SJSA1 (cell line): ENCODE measurements at regions not wholly inside any gene's neighbourhood (a gene's known extent, or its start where the extent isn't known, plus 50 kb on each side); places are given as distances from the start of the nearest gene placed in this dataset.
"Not testable (repeated sequence)": the region's sequence is repeated elsewhere in the genome, so short reads cannot be mapped to it uniquely, and the experiment has no call there.

Experiments used
- DNase-seq, 2 experiments: peaks; one replicate each; pipeline ENCODE4 v3.0.0-alpha.2; 2015 to 2020; ENCODE audit warnings: low spot score in 2 of 2, low read depth in 1 of 2
- H3K27ac ChIP-seq: fragments of 250-450 bp; sonication (Bioruptor Pico); 2 replicates; pipeline ENCODE4 v1.5.1; 2020; ENCODE audit warnings: mild to moderate bottlenecking, moderate library complexity
- H3K27me3 ChIP-seq: fragments of 250-450 bp; sonication (Bioruptor Pico); replicated peaks from 2 replicates; pipeline ENCODE4 v1.5.1; 2020; ENCODE audit warnings: mild to moderate bottlenecking, moderate library complexity
- H3K36me3 ChIP-seq: fragments of 250-450 bp; sonication (Bioruptor Pico); 2 replicates; pipeline ENCODE4 v1.5.1; 2020; ENCODE audit warnings: mild to moderate bottlenecking
- H3K4me1 ChIP-seq: fragments of 250-450 bp; sonication (Bioruptor Pico); replicated peaks from 2 replicates; pipeline ENCODE4 v1.6.1; 2021; ENCODE audit warnings: mild to moderate bottlenecking
- H3K4me3 ChIP-seq: fragments of 250-450 bp; sonication (Bioruptor Pico); 2 replicates; pipeline ENCODE4 v1.5.1; 2020; ENCODE audit warnings: mild to moderate bottlenecking
- H3K9me3 ChIP-seq: fragments of 250-450 bp; sonication (Bioruptor Pico); replicated peaks from 2 replicates; pipeline ENCODE4 v1.5.1; 2020; ENCODE audit warnings: mild to moderate bottlenecking

DNA sequence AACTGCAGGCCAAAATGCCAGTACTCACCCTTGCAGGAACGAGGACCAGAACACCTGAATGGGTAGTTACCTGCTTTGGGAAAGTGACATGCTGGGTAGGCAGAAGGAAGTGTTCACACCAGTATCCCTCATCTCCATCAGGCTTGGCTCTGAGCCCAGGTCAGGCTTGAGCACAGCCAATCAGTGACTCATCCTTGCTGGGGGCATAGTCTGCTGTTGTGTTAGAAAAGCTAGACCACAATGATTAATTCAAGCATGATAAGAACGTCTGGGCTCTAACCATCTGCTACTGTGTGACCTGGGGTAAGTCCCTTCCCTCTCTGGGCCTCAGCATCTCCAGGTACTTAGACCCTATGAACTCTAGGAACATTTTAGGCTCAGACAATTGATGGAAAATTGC, 450.4 kb downstream of the MIAT start:
- Histone ChIP-seq H3K4me3 (no peak overlapping the region), H3K27me3 (no peaks in the 10 kb centered on the region), H3K27ac (no peak overlapping the region; the same call in 1 of the 2 replicates), H3K9me3 (no peaks in the 10 kb centered on the region), H3K36me3 (no peaks in the 10 kb centered on the region), H3K4me1 (peaks cover 74% of the 10 kb centered on the region)
- DNase-seq, result peak; percentile 90 to 94

DNA sequence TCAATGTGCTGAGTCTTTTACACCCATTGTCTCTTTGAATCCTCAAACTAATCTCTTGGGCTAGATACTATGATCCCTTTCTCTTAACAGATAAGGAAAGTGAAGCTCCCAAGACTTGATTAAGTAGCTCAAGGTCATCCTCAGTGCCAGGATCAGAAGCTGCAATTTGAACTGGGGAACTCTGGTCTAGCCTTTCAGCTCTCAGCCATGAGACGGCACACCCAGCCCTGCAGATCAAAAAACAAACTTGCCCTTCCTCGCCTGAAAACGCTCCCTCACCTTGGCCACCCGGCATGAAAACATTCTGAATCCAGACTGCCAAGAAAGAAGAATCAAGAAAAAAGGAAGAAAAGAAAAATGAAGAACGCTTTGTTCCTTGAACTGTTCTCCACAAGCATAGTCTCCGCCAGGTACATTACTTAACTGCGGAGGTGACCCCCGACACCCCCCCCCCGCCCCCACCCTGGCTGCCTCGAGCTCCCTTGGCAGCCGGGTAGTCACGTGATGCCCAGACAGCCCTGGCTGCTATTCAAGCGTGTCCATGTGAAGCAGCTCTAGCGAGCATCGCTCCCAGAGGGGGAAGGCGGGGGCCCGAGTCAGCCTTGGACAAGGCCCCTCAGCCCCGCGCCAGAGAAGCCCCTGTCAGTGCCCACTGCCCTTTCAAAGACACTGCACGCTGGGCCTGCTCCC, 451.2 kb downstream of the MIAT start:
- Histone ChIP-seq H3K36me3 (no peaks in the 10 kb centered on the region), H3K27ac (peak overlapping the region; percentile 26; the same call in 1 of the 2 replicates), H3K9me3 (no peaks in the 10 kb centered on the region), H3K4me3 (no peak overlapping the region), H3K4me1 (peaks cover 81% of the 10 kb centered on the region), H3K27me3 (no peaks in the 10 kb centered on the region)
- DNase-seq, result no peak

DNA sequence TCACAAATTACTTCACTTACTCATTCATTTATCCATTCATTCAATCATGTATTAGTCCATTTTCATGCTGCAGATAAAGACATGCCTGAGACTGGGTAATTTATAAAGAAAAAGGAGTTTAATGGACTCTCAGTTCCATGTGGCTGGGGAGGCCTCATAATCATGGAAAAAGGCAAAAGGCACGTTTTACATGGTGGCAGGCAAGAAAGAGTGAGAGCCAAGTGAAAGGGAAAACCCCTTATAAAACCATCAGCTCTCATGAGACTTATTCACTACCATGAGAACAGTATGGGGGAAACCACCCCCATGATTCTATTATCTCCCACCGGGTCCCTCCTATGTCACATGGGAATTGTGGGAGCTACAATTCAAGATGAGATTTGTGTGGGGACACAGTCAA, 452.0 kb downstream of the MIAT start:
- peaks cover 89% of the 10 kb centered on the region for H3K4me1 ChIP-seq
- not testable (repeated sequence) for H3K36me3 ChIP-seq, H3K27me3 ChIP-seq, H3K9me3 ChIP-seq, H3K4me3 ChIP-seq, DNase-seq, H3K27ac ChIP-seq

DNA sequence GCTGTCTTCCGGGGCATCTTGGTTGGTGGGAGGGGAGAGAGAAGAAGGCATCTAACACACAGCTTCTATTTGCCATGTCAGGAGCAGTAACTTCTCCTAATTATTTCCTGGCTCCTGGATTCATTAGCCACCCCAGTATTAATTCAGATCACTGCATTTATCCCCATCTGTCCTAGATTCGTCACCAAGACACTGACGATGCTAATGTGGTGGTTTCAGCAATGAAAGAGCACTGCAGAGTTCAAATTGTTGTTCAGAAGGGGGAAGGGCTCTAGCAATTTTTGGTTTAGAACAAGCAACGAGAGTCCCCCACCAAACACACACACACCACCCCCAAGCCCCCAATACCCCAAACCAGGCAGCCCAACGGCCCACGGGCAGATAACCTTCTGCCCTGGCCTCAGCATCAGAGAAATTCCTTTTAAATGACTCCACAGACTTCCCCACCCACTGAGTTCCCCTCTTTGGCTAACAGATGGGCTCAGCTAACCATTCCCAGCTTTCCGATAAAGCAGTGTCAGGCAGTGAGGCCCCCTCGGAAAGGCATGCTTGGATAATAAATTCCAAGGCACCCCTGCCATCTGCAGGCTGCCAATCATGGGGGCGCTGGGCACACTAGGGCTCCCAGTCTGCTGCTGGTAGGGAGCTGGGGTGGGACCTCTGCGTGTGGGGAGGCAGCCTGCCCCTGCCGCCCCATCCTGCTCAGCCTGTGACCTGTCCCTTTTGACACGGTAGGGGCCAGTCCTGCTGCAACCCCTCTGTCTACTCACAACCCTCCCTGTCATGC, 453.5 kb downstream of the MIAT start:
- H3K27ac ChIP-seq, result peak overlapping the region; percentile 83
- DNase-seq, result peak; percentile 82 to 87
- no peaks in the 10 kb centered on the region for H3K36me3 ChIP-seq
- peaks cover 87% of the 10 kb centered on the region for H3K4me1 ChIP-seq
- H3K4me3 ChIP-seq, result no peak overlapping the region
- H3K27me3 ChIP-seq, result no peaks in the 10 kb centered on the region
- H3K9me3 ChIP-seq, result no peaks in the 10 kb centered on the region

DNA sequence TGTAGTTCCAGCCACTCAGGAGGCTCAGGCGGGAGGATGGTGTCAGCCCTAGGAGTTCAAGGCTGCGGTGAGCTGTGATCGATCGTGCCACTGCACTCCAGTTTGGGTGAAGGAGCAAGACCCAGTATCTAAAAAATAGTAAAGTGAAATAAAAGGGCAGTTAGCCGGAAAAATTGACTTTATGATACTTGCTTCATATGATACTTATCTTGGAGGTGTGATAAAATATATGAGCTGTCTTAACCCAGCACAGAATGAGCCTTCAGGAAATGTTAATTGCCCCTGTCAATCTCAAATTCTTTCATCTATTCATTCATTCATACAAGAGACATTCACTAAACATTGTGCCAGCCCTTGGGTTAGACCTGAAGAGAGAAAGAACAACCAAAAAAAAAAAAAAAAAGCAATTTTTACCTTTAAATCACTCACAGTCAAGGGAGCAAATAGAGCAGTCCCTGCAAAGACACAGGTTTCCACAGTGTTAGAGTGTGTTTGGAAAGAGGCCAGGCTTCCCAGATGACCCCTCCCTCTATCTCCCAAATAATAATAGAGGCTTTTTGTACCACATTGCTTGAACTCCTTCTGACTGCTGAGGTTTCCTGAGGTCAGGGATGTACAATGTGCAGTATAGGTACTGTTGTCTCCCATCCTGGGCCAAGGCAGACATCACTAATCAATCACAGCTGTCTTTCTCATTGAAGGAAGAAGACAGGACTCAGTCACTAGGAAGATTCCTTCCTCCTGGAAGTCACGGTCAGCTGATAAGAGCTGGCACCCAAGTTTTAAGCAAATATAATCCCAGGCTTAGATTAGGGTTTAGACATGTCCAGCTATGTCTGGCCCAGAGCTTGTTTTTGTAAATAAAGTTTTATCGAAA, 454.6 kb downstream of the MIAT start:
- Histone ChIP-seq H3K9me3 (no peaks in the 10 kb centered on the region), H3K27ac (peak overlapping the region; percentile 83), H3K36me3 (no peaks in the 10 kb centered on the region), H3K4me3 (no peak overlapping the region), H3K27me3 (no peaks in the 10 kb centered on the region), H3K4me1 (peaks cover 88% of the 10 kb centered on the region)
- DNase-seq, result no peak

DNA sequence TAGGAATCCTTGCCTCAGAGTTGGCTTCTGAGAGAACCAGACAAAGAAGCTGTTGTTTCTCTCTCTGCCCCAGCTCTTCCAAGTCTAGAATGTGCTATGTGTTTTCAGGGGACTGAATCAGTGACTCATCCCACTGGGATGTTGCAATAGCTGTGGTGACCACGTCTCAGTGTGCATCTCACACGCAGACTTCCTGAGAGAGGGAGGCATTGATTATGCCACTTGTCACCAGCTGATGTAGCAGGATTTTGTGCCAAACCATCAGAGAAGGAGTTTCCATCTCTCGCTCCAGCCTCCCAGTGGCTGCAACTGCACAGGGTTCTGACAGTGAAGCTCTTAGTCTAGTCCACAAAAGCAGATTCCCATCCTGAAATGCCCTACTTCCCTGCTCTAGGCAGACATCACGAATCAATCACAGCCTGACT, 455.8 kb downstream of the MIAT start:
- H3K4me3 ChIP-seq, result no peak overlapping the region
- peak overlapping the region; percentile 83 for H3K27ac ChIP-seq
- peaks cover 76% of the 10 kb centered on the region for H3K4me1 ChIP-seq
- H3K36me3 ChIP-seq, result no peaks in the 10 kb centered on the region
- peak; percentile 89 to 91 for DNase-seq
- no peaks in the 10 kb centered on the region for H3K9me3 ChIP-seq
- no peaks in the 10 kb centered on the region for H3K27me3 ChIP-seq

DNA sequence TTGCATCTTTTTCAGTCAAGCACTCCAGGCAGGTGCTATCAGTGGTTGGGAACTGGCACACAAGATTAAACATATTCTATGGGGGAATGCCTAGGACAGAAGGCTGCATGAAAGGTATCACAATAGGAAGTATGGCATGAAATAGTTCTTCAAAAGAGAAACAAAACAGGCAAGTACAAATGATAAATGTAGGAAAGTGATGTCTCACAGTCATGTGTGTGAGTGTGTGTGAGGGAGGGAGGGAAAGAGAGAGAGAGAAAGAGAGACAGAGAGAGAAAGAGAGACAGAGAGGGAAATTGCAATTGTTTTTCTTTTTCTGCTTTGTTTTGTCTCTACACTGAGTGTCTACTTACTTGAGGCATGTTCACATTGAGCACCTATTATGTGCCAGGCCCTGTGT, 456.3 kb downstream of the MIAT start:
- no peaks in the 10 kb centered on the region for H3K27me3 ChIP-seq
- no peaks in the 10 kb centered on the region for H3K9me3 ChIP-seq
- H3K27ac ChIP-seq, result peak overlapping the region; percentile 83
- H3K4me3 ChIP-seq, result no peak overlapping the region
- DNase-seq, result no peak
- H3K4me1 ChIP-seq, result peaks cover 72% of the 10 kb centered on the region
- no peaks in the 10 kb centered on the region for H3K36me3 ChIP-seq

DNA sequence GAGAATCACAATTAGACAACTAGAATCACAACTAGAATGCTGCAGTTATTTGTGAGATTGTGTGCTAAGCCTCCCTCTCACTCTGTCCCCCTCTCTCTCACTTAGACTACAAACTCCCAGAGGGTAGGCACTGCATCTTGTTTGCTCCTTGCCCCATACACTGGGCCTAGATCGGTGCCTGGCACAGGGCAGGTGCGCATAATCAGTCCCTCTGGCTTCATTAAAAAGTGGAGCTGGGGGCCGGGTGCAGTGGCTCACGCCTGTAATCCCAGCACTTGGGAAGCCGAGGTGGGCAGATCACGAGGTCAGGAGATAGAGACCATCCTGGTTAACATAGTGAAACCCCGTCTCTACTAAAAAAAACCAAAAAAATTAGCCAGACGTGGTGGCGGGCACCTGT, 456.8 kb downstream of the MIAT start:
- Histone ChIP-seq H3K36me3 (no peaks in the 10 kb centered on the region), H3K27me3 (no peaks in the 10 kb centered on the region), H3K4me1 (peaks cover 68% of the 10 kb centered on the region), H3K9me3 (no peaks in the 10 kb centered on the region), H3K27ac (peak overlapping the region; percentile 83), H3K4me3 (no peak overlapping the region)
- DNase-seq, result no peak

DNA sequence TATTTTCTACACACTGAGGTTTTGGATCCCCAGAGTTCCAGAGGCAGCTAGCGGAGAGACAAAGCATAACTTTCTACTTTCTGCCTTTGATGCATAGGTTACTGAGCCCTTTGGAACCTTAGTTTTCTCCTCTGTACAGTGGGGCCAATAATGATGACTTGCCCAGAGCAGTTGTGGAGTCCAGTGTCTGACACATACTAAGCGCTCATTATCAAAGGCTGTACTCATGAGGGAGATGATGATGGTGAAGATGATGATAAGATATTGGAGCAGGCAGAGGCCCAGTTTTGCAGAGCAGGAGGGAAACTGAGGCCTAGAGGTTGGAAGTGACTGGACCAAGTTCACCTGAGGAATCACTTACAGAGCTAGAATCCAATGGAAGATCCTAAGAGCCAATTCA, 458.0 kb downstream of the MIAT start:
- no peak for DNase-seq
- Histone ChIP-seq H3K4me1 (peaks cover 58% of the 10 kb centered on the region), H3K27me3 (no peaks in the 10 kb centered on the region), H3K4me3 (no peak overlapping the region), H3K9me3 (no peaks in the 10 kb centered on the region), H3K36me3 (no peaks in the 10 kb centered on the region), H3K27ac (peak overlapping the region; percentile 88)

DNA sequence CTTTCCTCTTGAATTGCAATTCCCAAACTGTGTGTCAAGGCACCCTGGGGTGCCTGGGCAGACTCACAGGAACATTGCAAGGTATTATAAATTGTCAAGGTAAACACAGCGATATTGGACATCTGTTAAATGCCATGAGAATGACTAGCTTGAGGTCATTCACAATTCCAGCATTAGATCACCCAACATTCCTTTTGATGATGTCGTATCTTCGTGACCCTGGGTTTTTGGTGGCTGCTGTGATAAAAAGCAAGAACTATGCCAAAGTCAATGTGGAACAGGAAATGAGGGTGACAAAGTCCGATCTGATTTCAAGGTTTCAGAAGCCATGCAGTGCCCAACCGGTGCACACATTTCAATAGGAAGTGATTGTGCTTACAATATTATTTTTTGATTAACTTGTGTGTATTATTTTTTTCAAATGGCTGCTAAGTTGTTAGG, 458.4 kb downstream of the MIAT start:
- DNase-seq, result peak; percentile 72 to 89
- H3K27ac ChIP-seq, result peak overlapping the region; percentile 88
- H3K27me3 ChIP-seq, result no peaks in the 10 kb centered on the region

DNA sequence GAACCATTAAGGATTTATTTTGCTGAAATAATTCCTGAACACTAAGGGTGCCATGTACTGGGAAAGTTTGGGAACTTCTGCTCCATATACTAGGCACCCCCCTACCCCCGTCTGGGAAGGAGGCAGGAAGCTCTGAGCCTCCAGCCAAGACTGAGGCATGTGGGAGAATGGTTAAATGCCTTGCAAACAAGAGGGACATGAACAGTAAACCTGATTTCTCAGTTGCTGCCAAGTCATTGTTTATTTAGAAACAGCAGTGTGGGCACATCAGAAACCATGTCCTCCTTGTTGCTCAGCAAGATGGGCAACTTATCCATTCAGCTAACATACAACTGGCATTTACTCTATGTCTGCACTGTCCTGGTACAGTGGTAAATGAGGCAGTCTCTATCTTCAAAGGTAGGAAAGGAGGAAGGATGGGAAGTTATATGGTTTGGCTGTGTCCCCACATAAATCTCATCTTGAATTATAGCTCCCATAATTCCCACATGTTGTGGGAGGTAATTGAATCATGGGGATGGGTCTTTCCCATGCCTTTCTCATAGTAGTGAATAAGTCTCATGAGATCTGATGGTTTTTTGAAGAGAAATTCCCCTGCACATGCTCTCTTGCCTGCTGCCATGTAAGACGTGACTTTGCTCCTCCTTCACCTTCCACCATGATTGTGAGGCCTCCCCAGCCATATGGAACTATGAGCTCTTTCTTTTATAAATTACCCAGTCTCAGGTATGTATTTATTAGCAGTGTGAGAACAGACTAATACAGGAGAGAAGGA, 459.1 kb downstream of the MIAT start:
- no peaks in the 10 kb centered on the region for H3K9me3 ChIP-seq
- no peaks in the 10 kb centered on the region for H3K27me3 ChIP-seq
- H3K36me3 ChIP-seq, result no peaks in the 10 kb centered on the region
- peak overlapping the region; percentile 88 for H3K27ac ChIP-seq
- DNase-seq, result no peak
- peaks cover 47% of the 10 kb centered on the region for H3K4me1 ChIP-seq
- H3K4me3 ChIP-seq, result no peak overlapping the region

More for the DNA sequence above, 458.4 kb downstream of the MIAT start:
- H3K4me1 ChIP-seq, result peaks cover 54% of the 10 kb centered on the region
- H3K9me3 ChIP-seq, result no peaks in the 10 kb centered on the region
- H3K4me3 ChIP-seq, result no peak overlapping the region
- no peaks in the 10 kb centered on the region for H3K36me3 ChIP-seq

DNA sequence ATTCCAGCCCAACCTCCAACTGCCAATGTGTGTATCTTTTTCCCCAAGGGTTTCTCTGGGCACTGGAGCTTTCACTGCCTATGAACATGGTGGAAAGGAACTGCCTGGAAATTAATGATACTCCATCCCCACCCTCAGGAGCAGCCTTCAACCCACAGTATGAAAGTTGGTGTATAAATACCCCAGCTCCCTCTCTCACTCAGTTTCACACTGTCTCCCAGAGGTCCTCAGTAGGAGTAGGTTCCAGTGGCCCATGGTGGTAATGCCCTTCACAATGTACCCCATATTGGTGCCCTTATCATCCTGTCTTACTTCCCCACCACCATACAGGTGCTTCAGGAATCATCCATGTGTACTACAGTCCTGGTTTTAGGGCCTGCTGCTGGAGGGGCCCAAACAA, 462.6 kb downstream of the MIAT start:
- H3K27ac ChIP-seq, result no peak overlapping the region
- H3K27me3 ChIP-seq, result no peaks in the 10 kb centered on the region
- no peak for DNase-seq
- H3K9me3 ChIP-seq, result no peaks in the 10 kb centered on the region
- no peaks in the 10 kb centered on the region for H3K36me3 ChIP-seq
- H3K4me1 ChIP-seq, result peaks cover 20% of the 10 kb centered on the region
- H3K4me3 ChIP-seq, result no peak overlapping the region

DNA sequence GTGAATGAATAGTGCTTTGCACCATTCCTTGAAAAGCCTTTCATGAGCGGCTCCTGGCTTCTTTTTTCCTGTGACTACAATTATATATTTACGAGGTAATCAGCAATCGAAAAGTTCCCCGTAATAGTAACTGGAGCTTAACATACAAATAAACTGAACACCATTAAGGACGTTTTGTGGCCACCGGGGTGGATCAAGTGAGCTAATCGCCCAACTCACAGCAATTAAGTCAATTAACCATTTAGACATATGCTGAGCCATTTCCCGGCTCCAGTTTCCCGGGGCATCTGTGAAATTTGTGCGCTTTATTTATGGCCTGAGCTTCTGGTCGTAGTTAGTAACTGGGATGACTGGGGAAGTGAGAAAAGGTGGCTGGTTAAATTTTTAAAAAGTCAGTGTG, 465.2 kb downstream of the MIAT start:
- no peaks in the 10 kb centered on the region for H3K9me3 ChIP-seq
- H3K27ac ChIP-seq, result no peak overlapping the region
- no peak overlapping the region for H3K4me3 ChIP-seq
- no peak for DNase-seq
- H3K27me3 ChIP-seq, result no peaks in the 10 kb centered on the region
- no peaks in the 10 kb centered on the region for H3K4me1 ChIP-seq
- H3K36me3 ChIP-seq, result no peaks in the 10 kb centered on the region
